Hepatocyte (in vitro differentiated cells): ENCODE measurements at regions not wholly inside any gene's neighbourhood (a gene's known extent, or its start where the extent isn't known, plus 50 kb on each side); places are given as distances from the start of the nearest gene placed in this dataset.

Experiments used
- CTCF ChIP-seq: fragments of 200-600 bp; sonication (generic); IDR thresholded peaks from 2 replicates; pipeline ENCODE4 v1.5.1; 2016; ENCODE audit warnings: antibody characterized with exemption, mild to moderate bottlenecking; ENCODE audit not compliant: poor library complexity
- EZH2phosphoT487 ChIP-seq: fragments of 200-600 bp; sonication (generic); IDR thresholded peaks from one replicate; pipeline ENCODE4 v1.6.1; 2018; ENCODE audit warnings: antibody characterized with exemption, mild to moderate bottlenecking, low read depth, moderate library complexity; ENCODE audit not compliant: unreplicated experiment, severe bottlenecking

GRCh38 chr18:78607784-78608183 lies 371.8 kb upstream of the SALL3 start:
- no peak for TF ChIP-seq CTCF
- TF ChIP-seq EZH2phosphoT487 = no peak
